ENCODE measurements at regions not wholly inside any gene's neighbourhood (a gene's known extent, or its start where the extent isn't known, plus 50 kb on each side); places are given as distances from the start of the nearest gene placed in this dataset.

GRCh38 chr1:54483875-54484437, 64.1 kb upstream of the ACOT11 start:
- Mint-ChIP-seq H3K27ac (no peak overlapping the region), H3K9me3 (no peaks in the 10 kb centered on the region), H3K4me1 (ENCODE audit: low read depth) (peaks cover 26% of the 10 kb centered on the region), H3K27me3 (ENCODE audit: insufficient read depth) (peaks cover 8% of the 10 kb centered on the region), H3K36me3 (ENCODE audit: low read depth) (no peaks in the 10 kb centered on the region), H3K4me3 (no peak overlapping the region)
- no peak for DNase-seq
- TF ChIP-seq CTCF (IDR thresholded peaks at IDR 0.05), result no peak

GRCh38 chr1:54481201-54481884, 66.7 kb upstream of the ACOT11 start:
- TF ChIP-seq CTCF (IDR thresholded peaks at IDR 0.05), result no peak
- Mint-ChIP-seq H3K4me3 (no peak overlapping the region), H3K27ac (no peak overlapping the region), H3K9me3 (no peaks in the 10 kb centered on the region), H3K36me3 (ENCODE audit: low read depth) (no peaks in the 10 kb centered on the region), H3K27me3 (ENCODE audit: insufficient read depth) (peaks cover 12% of the 10 kb centered on the region), H3K4me1 (ENCODE audit: low read depth) (peaks cover 7% of the 10 kb centered on the region)
- no peak for DNase-seq

GRCh38 chr1:54480525-54480848, 67.5 kb upstream of the ACOT11 start:
- H3K36me3 Mint-ChIP-seq (ENCODE audit: low read depth), result no peaks in the 10 kb centered on the region
- no peak overlapping the region for H3K27ac Mint-ChIP-seq
- no peaks in the 10 kb centered on the region for H3K9me3 Mint-ChIP-seq
- no peak overlapping the region for H3K4me3 Mint-ChIP-seq
- peaks cover 4% of the 10 kb centered on the region; the same call in 1 of the 2 replicates for H3K4me1 Mint-ChIP-seq (ENCODE audit: low read depth)
- TF ChIP-seq CTCF (IDR thresholded peaks at IDR 0.05), result no peak
- DNase-seq, result no peak
- H3K27me3 Mint-ChIP-seq (ENCODE audit: insufficient read depth), result peaks cover 16% of the 10 kb centered on the region

- no peak for TF ChIP-seq CTCF (IDR thresholded peaks at IDR 0.05)
- Mint-ChIP-seq H3K36me3 (ENCODE audit: low read depth) (no peaks in the 10 kb centered on the region), H3K9me3 (no peaks in the 10 kb centered on the region), H3K4me3 (no peak overlapping the region), H3K4me1 (ENCODE audit: low read depth) (no peaks in the 10 kb centered on the region; the same call in 1 of the 2 replicates), H3K27ac (no peak overlapping the region), H3K27me3 (ENCODE audit: insufficient read depth) (peaks cover 15% of the 10 kb centered on the region)
- no peak for DNase-seq
These were observed 68.0 kb upstream of the ACOT11 start for GRCh38 chr1:54479841-54480524.

GRCh38 chr1:54479251-54479650, 68.8 kb upstream of the ACOT11 start:
- no peak for TF ChIP-seq CTCF (IDR thresholded peaks at IDR 0.05)
- Mint-ChIP-seq H3K4me3 (no peak overlapping the region), H3K36me3 (ENCODE audit: low read depth) (no peaks in the 10 kb centered on the region), H3K4me1 (ENCODE audit: low read depth) (no peaks in the 10 kb centered on the region; the same call in 1 of the 2 replicates), H3K27me3 (ENCODE audit: insufficient read depth) (peaks cover 15% of the 10 kb centered on the region), H3K9me3 (no peaks in the 10 kb centered on the region), H3K27ac (no peak overlapping the region)
- no peak for DNase-seq

All from HFFc6 (cell line).